ENCODE measurements at regions not wholly inside any gene's neighbourhood (a gene's known extent, or its start where the extent isn't known, plus 50 kb on each side); places are given as distances from the start of the nearest gene placed in this dataset.

- intact Hi-C loops (cut with DNase I): no loop called here
- H3K9me3 ChIP-seq: no peaks in the 10 kb centered on the region
- H3K27me3 ChIP-seq (replicated peaks; ENCODE audit: insufficient read depth): no peaks in the 10 kb centered on the region
- WGBS: 43% methylated on average over 8 of the region's 8 CpGs
- DNase-seq (ENCODE audit: low spot score): no peak
- peak; percentile 52 for TF ChIP-seq POLR2AphosphoS5 (IDR thresholded peaks at IDR 0.05)
- no peak for TF ChIP-seq CTCF (IDR thresholded peaks at IDR 0.05)
- TF ChIP-seq POLR2A (IDR thresholded peaks at IDR 0.05): no peak
- no peak overlapping the region for H3K4me3 ChIP-seq
- H3K36me3 ChIP-seq: no peaks in the 10 kb centered on the region
- H3K4me1 ChIP-seq (replicated peaks): no peaks in the 10 kb centered on the region
- no peak overlapping the region for H3K27ac ChIP-seq
Measured at GRCh38 chr7:41188163-41189130, 514.4 kb downstream of the INHBA start.

- Histone ChIP-seq H3K27me3 (replicated peaks; ENCODE audit: insufficient read depth) (no peaks in the 10 kb centered on the region), H3K4me3 (no peak overlapping the region), H3K27ac (no peak overlapping the region), H3K4me1 (replicated peaks) (no peaks in the 10 kb centered on the region), H3K36me3 (no peaks in the 10 kb centered on the region), H3K9me3 (no peaks in the 10 kb centered on the region)
- intact Hi-C loops (cut with DNase I): no loop called here
- no peak for TF ChIP-seq POLR2A (IDR thresholded peaks at IDR 0.05)
- DNase-seq (ENCODE audit: low spot score): no peak
- 95% methylated on average over 4 of the region's 4 CpGs for WGBS
Measured at GRCh38 chr7:41187322-41187721, 515.6 kb downstream of the INHBA start.

GRCh38 chr7:41185851-41186250, 517.0 kb downstream of the INHBA start:
- intact Hi-C loops (cut with DNase I): no loop called here
- DNase-seq (ENCODE audit: low spot score): no peak
- 45% methylated on average over 3 of the region's 3 CpGs for WGBS
- Histone ChIP-seq H3K4me1 (replicated peaks) (no peaks in the 10 kb centered on the region), H3K36me3 (no peaks in the 10 kb centered on the region), H3K27ac (no peak overlapping the region), H3K4me3 (no peak overlapping the region), H3K27me3 (replicated peaks; ENCODE audit: insufficient read depth) (no peaks in the 10 kb centered on the region), H3K9me3 (no peaks in the 10 kb centered on the region)
- TF ChIP-seq POLR2AphosphoS5 (IDR thresholded peaks at IDR 0.05) (no peak), CTCF (IDR thresholded peaks at IDR 0.05) (no peak), POLR2A (IDR thresholded peaks at IDR 0.05) (no peak)

- Histone ChIP-seq H3K36me3 (no peaks in the 10 kb centered on the region), H3K27me3 (replicated peaks; ENCODE audit: insufficient read depth) (no peaks in the 10 kb centered on the region), H3K4me1 (replicated peaks) (no peaks in the 10 kb centered on the region), H3K27ac (no peak overlapping the region), H3K9me3 (no peaks in the 10 kb centered on the region), H3K4me3 (no peak overlapping the region)
- 66% methylated on average over 6 of the region's 6 CpGs for WGBS
- TF ChIP-seq POLR2AphosphoS5 (IDR thresholded peaks at IDR 0.05) (no peak), CTCF (IDR thresholded peaks at IDR 0.05) (no peak), POLR2A (IDR thresholded peaks at IDR 0.05) (no peak)
- intact Hi-C loops (cut with DNase I): no loop called here
- no peak for DNase-seq (ENCODE audit: low spot score)
Measured at GRCh38 chr7:41183741-41184140, 519.1 kb downstream of the INHBA start.

GRCh38 chr7:41182782-41183181, 520.1 kb downstream of the INHBA start:
- TF ChIP-seq POLR2A (IDR thresholded peaks at IDR 0.05) (no peak), POLR2AphosphoS5 (IDR thresholded peaks at IDR 0.05) (no peak)
- Histone ChIP-seq H3K27me3 (replicated peaks; ENCODE audit: insufficient read depth) (no peaks in the 10 kb centered on the region), H3K36me3 (no peaks in the 10 kb centered on the region), H3K4me3 (no peak overlapping the region), H3K9me3 (no peaks in the 10 kb centered on the region), H3K27ac (no peak overlapping the region), H3K4me1 (replicated peaks) (no peaks in the 10 kb centered on the region)
- intact Hi-C loops (cut with DNase I): no loop called here
- DNase-seq (ENCODE audit: low spot score): no peak
- WGBS: 93% methylated on average over 2 of the region's 2 CpGs

- no peak for DNase-seq (ENCODE audit: low spot score)
- intact Hi-C loops (cut with DNase I): no loop called here
- H3K27me3 ChIP-seq (replicated peaks; ENCODE audit: insufficient read depth): no peaks in the 10 kb centered on the region
- no peak overlapping the region for H3K4me3 ChIP-seq
- H3K27ac ChIP-seq: no peak overlapping the region
- H3K36me3 ChIP-seq: no peaks in the 10 kb centered on the region
- H3K4me1 ChIP-seq (replicated peaks): no peaks in the 10 kb centered on the region
- WGBS: 96% methylated on average over 8 of the region's 8 CpGs
- no peaks in the 10 kb centered on the region for H3K9me3 ChIP-seq
- no peak for TF ChIP-seq CTCF (IDR thresholded peaks at IDR 0.05)
- TF ChIP-seq POLR2AphosphoS5 (IDR thresholded peaks at IDR 0.05): no peak
- no peak for TF ChIP-seq POLR2A (IDR thresholded peaks at IDR 0.05)
Measured at GRCh38 chr7:41175435-41175834, 527.5 kb downstream of the INHBA start.
